Gastrocnemius medialis (tissue), 4 donors: ENCODE measurements at regions not wholly inside any gene's neighbourhood (a gene's known extent, or its start where the extent isn't known, plus 50 kb on each side); places are given as distances from the start of the nearest gene placed in this dataset.

Experiments used
- POLR2A ChIP-seq, 2 donors: fragments of 450-650 bp; IDR thresholded peaks; one replicate each; pipeline ENCODE4 v1.6.1; 2017; ENCODE audit warnings: antibody characterized with exemption in 2 of 2, mild to moderate bottlenecking in 2 of 2, moderate library complexity in 2 of 2
- TF ChIP-seq, protein P1 (sequence below), 5 experiments: fragments of 450-650 bp in 3 of 5; fragments of 200-600 bp in 2 of 5; sonication (generic) in 2 of 5; IDR thresholded peaks in 4 of 5; conservative IDR thresholded peaks in 1 of 5; 1 replicate in 4 of 5; 2 replicates in 1 of 5; pipeline ENCODE4 v1.5.1; 2016 to 2019; ENCODE audit warnings: antibody characterized with exemption in 5 of 5, mild to moderate bottlenecking in 3 of 5, moderate library complexity in 3 of 5

GRCh38 chr10:105718207-105718995 is 1077.3 kb downstream of the SORCS3 start:
- TF ChIP-seq, protein P1, sequence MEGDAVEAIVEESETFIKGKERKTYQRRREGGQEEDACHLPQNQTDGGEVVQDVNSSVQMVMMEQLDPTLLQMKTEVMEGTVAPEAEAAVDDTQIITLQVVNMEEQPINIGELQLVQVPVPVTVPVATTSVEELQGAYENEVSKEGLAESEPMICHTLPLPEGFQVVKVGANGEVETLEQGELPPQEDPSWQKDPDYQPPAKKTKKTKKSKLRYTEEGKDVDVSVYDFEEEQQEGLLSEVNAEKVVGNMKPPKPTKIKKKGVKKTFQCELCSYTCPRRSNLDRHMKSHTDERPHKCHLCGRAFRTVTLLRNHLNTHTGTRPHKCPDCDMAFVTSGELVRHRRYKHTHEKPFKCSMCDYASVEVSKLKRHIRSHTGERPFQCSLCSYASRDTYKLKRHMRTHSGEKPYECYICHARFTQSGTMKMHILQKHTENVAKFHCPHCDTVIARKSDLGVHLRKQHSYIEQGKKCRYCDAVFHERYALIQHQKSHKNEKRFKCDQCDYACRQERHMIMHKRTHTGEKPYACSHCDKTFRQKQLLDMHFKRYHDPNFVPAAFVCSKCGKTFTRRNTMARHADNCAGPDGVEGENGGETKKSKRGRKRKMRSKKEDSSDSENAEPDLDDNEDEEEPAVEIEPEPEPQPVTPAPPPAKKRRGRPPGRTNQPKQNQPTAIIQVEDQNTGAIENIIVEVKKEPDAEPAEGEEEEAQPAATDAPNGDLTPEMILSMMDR (IDR thresholded peaks at IDR 0.05 in 4 of 5, conservative IDR thresholded peaks at IDR 0.05 in 1 of 5) = no peak
- no peak for TF ChIP-seq POLR2A (IDR thresholded peaks at IDR 0.05)
